DMS153 treated with DMSO at 0.1 percent for 48 hours (cell line): ENCODE measurements at regions not wholly inside any gene's neighbourhood (a gene's known extent, or its start where the extent isn't known, plus 50 kb on each side); places are given as distances from the start of the nearest gene placed in this dataset.

Source experiments
- DNase-seq: peaks from one replicate; lab custom pipeline; 2025; ENCODE audit not compliant: unreplicated experiment; lab: John Stamatoyannopoulos, UW

- DNase-seq = no peak
Measured at GRCh38 chr5:124333298-124333979, 413.0 kb downstream of the ZNF608 start.

GRCh38 chr5:124332273-124332672 lies 414.2 kb downstream of the ZNF608 start:
- no peak for DNase-seq

- no peak for DNase-seq
Measured at GRCh38 chr5:124330595-124331220, 415.7 kb downstream of the ZNF608 start.

- no peak for DNase-seq
Measured at GRCh38 chr5:124328201-124328600, 418.2 kb downstream of the ZNF608 start.

- no peak for DNase-seq
Measured at GRCh38 chr5:124318661-124319060, 427.8 kb downstream of the ZNF608 start.

GRCh38 chr5:124317451-124317850 lies 429.0 kb downstream of the ZNF608 start:
- no peak for DNase-seq

- DNase-seq = no peak
Measured at GRCh38 chr5:124315741-124316415, 430.6 kb downstream of the ZNF608 start.

- DNase-seq = no peak
Measured at GRCh38 chr5:124310453-124310852, 436.0 kb downstream of the ZNF608 start.

- no peak for DNase-seq
Measured at GRCh38 chr5:124309241-124309980, 437.0 kb downstream of the ZNF608 start.

- no peak for DNase-seq
Measured at GRCh38 chr5:124303366-124303765, 443.1 kb downstream of the ZNF608 start.

- DNase-seq = no peak
Measured at GRCh38 chr5:124302533-124302932, 443.9 kb downstream of the ZNF608 start.

- no peak for DNase-seq
Measured at GRCh38 chr5:124301850-124302249, 444.6 kb downstream of the ZNF608 start.

GRCh38 chr5:124300815-124301621 lies 445.4 kb downstream of the ZNF608 start:
- no peak for DNase-seq

GRCh38 chr5:124297826-124298225 lies 448.6 kb downstream of the ZNF608 start:
- DNase-seq = no peak

- no peak for DNase-seq
Measured at GRCh38 chr5:124292322-124292855, 454.1 kb downstream of the ZNF608 start.

GRCh38 chr5:124289641-124290311 lies 456.7 kb downstream of the ZNF608 start:
- DNase-seq = no peak

- DNase-seq = no peak
Measured at GRCh38 chr5:124289130-124289529, 457.3 kb downstream of the ZNF608 start.

GRCh38 chr5:124287813-124288212 lies 458.6 kb downstream of the ZNF608 start:
- no peak for DNase-seq

- DNase-seq = no peak
Measured at GRCh38 chr5:124285733-124286132, 460.7 kb downstream of the ZNF608 start.

GRCh38 chr5:124285071-124285470 lies 461.4 kb downstream of the ZNF608 start:
- no peak for DNase-seq
